SK-N-SH (cell line): ENCODE measurements at regions not wholly inside any gene's neighbourhood (a gene's known extent, or its start where the extent isn't known, plus 50 kb on each side); places are given as distances from the start of the nearest gene placed in this dataset.

Experiments
- CTCF ChIA-PET: fragments of 300-600, 350-600 bp; formaldehyde crosslinking; extraction: SDS; loops from one replicate; lab custom pipeline; 2021; lab: Yijun Ruan, JAX
- POLR2A ChIA-PET: fragments of 350-600 bp; sonication (Branson Sonifier 250); formaldehyde crosslinking; extraction: SDS; loops from one replicate; lab custom pipeline; 2020; ENCODE audit warnings: antibody characterized with exemption, inconsistent platforms; lab: Yijun Ruan, JAX
- DNase-seq: peaks from one replicate; pipeline ENCODE4 v3.0.0; 2012
- H2AFZ ChIP-seq: fragments of 200-600 bp; sonication (generic); 2 replicates; pipeline ENCODE4 v1.8.1; 2016; ENCODE audit warnings: antibody characterized with exemption, mild to moderate bottlenecking, low read depth
- H3F3A ChIP-seq: fragments of 200-600 bp; sonication (generic); replicated peaks from 2 replicates; pipeline ENCODE3; 2016; ENCODE audit warnings: antibody characterized with exemption, mild to moderate bottlenecking; ENCODE audit not compliant: insufficient read depth
- H3K27ac ChIP-seq, 2 experiments: fragments of 200-500 bp in 1 of 2; fragments of 200-600 bp in 1 of 2; sonication (Bioruptor generic) in 1 of 2; sonication (generic), shearing (Covaris generic) in 1 of 2; 2 replicates each; pipeline versions ENCODE4 v1.5.1 to v1.6.1; 2014 to 2016; ENCODE audit warnings: low read depth in 2 of 2, inconsistent platforms in 1 of 2, low read length in 1 of 2, mild to moderate bottlenecking in 1 of 2, mixed read lengths in 1 of 2
- H3K27me3 ChIP-seq: fragments of 200-600 bp; sonication (generic), shearing (Covaris generic); 2 replicates; pipeline ENCODE4 v1.6.1; 2016; ENCODE audit warnings: mixed run types; ENCODE audit not compliant: insufficient read depth
- H3K36me3 ChIP-seq, 2 experiments: fragments of 200-500 bp in 1 of 2; fragments of 200-600 bp in 1 of 2; sonication (Bioruptor generic) in 1 of 2; sonication (generic) in 1 of 2; replicated peaks in 1 of 2; 2 replicates each; pipeline versions ENCODE3 to v1.5.1; 2014 to 2016; ENCODE audit warnings: low read length in 1 of 2, mild to moderate bottlenecking in 1 of 2; ENCODE audit not compliant: insufficient read depth in 2 of 2, control insufficient read depth in 1 of 2
- H3K4me1 ChIP-seq, 2 experiments: fragments of 200-500 bp in 1 of 2; fragments of 200-600 bp in 1 of 2; sonication (Bioruptor generic) in 1 of 2; sonication (generic), shearing (Covaris generic) in 1 of 2; 2 replicates each; pipeline versions ENCODE4 v1.5.1 to v1.6.1; 2014 to 2016; ENCODE audit warnings: low read depth in 1 of 2, low read length in 1 of 2, mixed run types in 1 of 2; ENCODE audit not compliant: insufficient read depth in 2 of 2, control insufficient read depth in 1 of 2
- H3K4me2 ChIP-seq: fragments of 200-600 bp; sonication (generic), shearing (Covaris generic); 2 replicates; pipeline ENCODE4 v1.6.1; 2017; ENCODE audit warnings: mixed run types
- H3K4me3 ChIP-seq, 2 experiments: fragments of 200-500 bp in 1 of 2; fragments of 200-600 bp in 1 of 2; sonication (Bioruptor generic) in 1 of 2; sonication (generic), shearing (Covaris generic) in 1 of 2; 2 replicates each; pipeline versions ENCODE4 v1.5.1 to v1.8.1; 2014 to 2016; ENCODE audit warnings: low read depth in 2 of 2, inconsistent platforms in 1 of 2, low read length in 1 of 2, mild to moderate bottlenecking in 1 of 2, mixed read lengths in 1 of 2, moderate library complexity in 1 of 2
- H3K79me2 ChIP-seq: fragments of 200-600 bp; sonication (generic); 2 replicates; pipeline ENCODE4 v1.8.1; 2017; ENCODE audit warnings: mild to moderate bottlenecking; ENCODE audit not compliant: insufficient read depth
- H3K9ac ChIP-seq: fragments of 200-600 bp; sonication (generic); 2 replicates; pipeline ENCODE4 v1.6.1; 2017; ENCODE audit warnings: mixed run types
- H3K9me2 ChIP-seq: fragments of 200-600 bp; sonication (generic); 2 replicates; pipeline ENCODE4 v1.6.1; 2017; ENCODE audit warnings: mixed run types
- H3K9me3 ChIP-seq: fragments of 200-600 bp; sonication (generic); 2 replicates; pipeline ENCODE4 v1.6.1; 2017; ENCODE audit warnings: mixed run types, mild to moderate bottlenecking, moderate library complexity
- H4K20me1 ChIP-seq: fragments of 200-600 bp; sonication (generic); 2 replicates; pipeline ENCODE4 v1.6.1; 2017; ENCODE audit warnings: mild to moderate bottlenecking, mixed run types; ENCODE audit not compliant: insufficient read depth
- ELF1 ChIP-seq: IDR thresholded peaks from 2 replicates; pipeline ENCODE4 v1.4.0; 2012
- GATA2 ChIP-seq: sonication (generic); formaldehyde crosslinking; IDR thresholded peaks from 2 replicates; pipeline ENCODE4 v1.5.0; 2020; ENCODE audit warnings: mild to moderate bottlenecking, missing genetic modification reagents
- JUND ChIP-seq: IDR thresholded peaks from 2 replicates; pipeline ENCODE4 v1.4.0; 2012
- NFIC ChIP-seq: IDR thresholded peaks from 2 replicates; pipeline ENCODE4 v1.4.0; 2012; ENCODE audit warnings: borderline replicate concordance
- RAD21 ChIP-seq: IDR thresholded peaks from 2 replicates; pipeline ENCODE4 v1.6.1; 2012; ENCODE audit warnings: mild to moderate bottlenecking, low read length
- RFX5 ChIP-seq: IDR thresholded peaks from 2 replicates; pipeline ENCODE4 v1.6.1; 2012; ENCODE audit warnings: mild to moderate bottlenecking, improper control_type of control experiment, low read length
- SIN3A ChIP-seq: IDR thresholded peaks from 2 replicates; pipeline ENCODE4 v1.6.1; 2012; ENCODE audit warnings: low read depth, mild to moderate bottlenecking, low read length, moderate library complexity, borderline replicate concordance
- TEAD4 ChIP-seq: IDR thresholded peaks from 2 replicates; pipeline ENCODE4 v1.4.0; 2012; ENCODE audit warnings: mild to moderate bottlenecking, borderline replicate concordance; ENCODE audit not compliant: insufficient read depth
- YY1 ChIP-seq: IDR thresholded peaks from 2 replicates; pipeline ENCODE4 v1.4.0; 2012; ENCODE audit warnings: low read depth, mild to moderate bottlenecking
- WGBS: methylation state at CpG from one replicate; pipeline ENCODE4 v1.1.6; 2017; ENCODE audit warnings: low lambda C conversion rate; 5-methylcytosine and 5-hydroxymethylcytosine counted together
- TF ChIP-seq, protein P1 (sequence below): IDR thresholded peaks from 2 replicates; pipeline ENCODE4 v1.6.1; 2012; ENCODE audit warnings: mild to moderate bottlenecking, low read depth, low read length, moderate library complexity
- TF ChIP-seq, protein P2 (sequence below): IDR thresholded peaks from 2 replicates; pipeline ENCODE4 v1.4.0; 2012; ENCODE audit warnings: low read depth, borderline replicate concordance
- TF ChIP-seq, protein P3 (sequence below): fragments of 150-350 bp; IDR thresholded peaks from 2 replicates; pipeline ENCODE4 v1.6.1; 2016; ENCODE audit warnings: mild to moderate bottlenecking, low read depth, low read length
- TF ChIP-seq, protein P4 (sequence below): IDR thresholded peaks from 2 replicates; pipeline ENCODE4 v1.4.0; 2012; ENCODE audit warnings: low read depth
- TF ChIP-seq, protein P5 (sequence below): fragments of 150-350 bp; IDR thresholded peaks from 2 replicates; pipeline ENCODE4 v1.6.1; 2017; ENCODE audit warnings: antibody characterized with exemption, low read length, low read depth, borderline replicate concordance

DNA sequence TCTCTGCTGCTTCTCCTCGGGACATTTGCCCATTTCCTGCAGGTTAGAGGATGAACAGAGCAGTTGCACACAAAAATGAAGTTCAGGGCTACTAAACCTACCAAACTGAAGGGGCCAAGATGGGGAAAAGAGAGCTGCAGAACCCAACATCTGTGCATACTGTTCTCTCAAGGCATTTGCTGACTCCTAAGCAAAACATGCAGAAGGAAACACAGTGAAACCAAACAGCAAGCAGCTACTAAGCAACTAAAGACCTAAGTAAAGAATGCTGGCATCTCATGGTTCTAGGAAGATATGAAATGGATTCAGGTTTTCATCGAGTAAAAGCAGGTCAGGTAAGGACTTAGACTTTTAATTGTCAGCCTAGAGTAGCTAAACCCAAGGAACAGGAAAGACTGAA lies 111.9 kb upstream of the SYT4 start:
- no peak for DNase-seq

More for the DNA sequence above, 111.9 kb upstream of the SYT4 start:
- POLR2A ChIA-PET: no interaction called here
- H3K79me2 ChIP-seq: no peaks in the 10 kb centered on the region
- H4K20me1 ChIP-seq: no peaks in the 10 kb centered on the region
- no peak for TF ChIP-seq TEAD4
- TF ChIP-seq, protein P1, sequence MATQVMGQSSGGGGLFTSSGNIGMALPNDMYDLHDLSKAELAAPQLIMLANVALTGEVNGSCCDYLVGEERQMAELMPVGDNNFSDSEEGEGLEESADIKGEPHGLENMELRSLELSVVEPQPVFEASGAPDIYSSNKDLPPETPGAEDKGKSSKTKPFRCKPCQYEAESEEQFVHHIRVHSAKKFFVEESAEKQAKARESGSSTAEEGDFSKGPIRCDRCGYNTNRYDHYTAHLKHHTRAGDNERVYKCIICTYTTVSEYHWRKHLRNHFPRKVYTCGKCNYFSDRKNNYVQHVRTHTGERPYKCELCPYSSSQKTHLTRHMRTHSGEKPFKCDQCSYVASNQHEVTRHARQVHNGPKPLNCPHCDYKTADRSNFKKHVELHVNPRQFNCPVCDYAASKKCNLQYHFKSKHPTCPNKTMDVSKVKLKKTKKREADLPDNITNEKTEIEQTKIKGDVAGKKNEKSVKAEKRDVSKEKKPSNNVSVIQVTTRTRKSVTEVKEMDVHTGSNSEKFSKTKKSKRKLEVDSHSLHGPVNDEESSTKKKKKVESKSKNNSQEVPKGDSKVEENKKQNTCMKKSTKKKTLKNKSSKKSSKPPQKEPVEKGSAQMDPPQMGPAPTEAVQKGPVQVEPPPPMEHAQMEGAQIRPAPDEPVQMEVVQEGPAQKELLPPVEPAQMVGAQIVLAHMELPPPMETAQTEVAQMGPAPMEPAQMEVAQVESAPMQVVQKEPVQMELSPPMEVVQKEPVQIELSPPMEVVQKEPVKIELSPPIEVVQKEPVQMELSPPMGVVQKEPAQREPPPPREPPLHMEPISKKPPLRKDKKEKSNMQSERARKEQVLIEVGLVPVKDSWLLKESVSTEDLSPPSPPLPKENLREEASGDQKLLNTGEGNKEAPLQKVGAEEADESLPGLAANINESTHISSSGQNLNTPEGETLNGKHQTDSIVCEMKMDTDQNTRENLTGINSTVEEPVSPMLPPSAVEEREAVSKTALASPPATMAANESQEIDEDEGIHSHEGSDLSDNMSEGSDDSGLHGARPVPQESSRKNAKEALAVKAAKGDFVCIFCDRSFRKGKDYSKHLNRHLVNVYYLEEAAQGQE: no peak
- TF ChIP-seq GATA2: no peak
- TF ChIP-seq YY1: no peak
- no peak for TF ChIP-seq ELF1
- TF ChIP-seq NFIC: no peak
- TF ChIP-seq, protein P2, sequence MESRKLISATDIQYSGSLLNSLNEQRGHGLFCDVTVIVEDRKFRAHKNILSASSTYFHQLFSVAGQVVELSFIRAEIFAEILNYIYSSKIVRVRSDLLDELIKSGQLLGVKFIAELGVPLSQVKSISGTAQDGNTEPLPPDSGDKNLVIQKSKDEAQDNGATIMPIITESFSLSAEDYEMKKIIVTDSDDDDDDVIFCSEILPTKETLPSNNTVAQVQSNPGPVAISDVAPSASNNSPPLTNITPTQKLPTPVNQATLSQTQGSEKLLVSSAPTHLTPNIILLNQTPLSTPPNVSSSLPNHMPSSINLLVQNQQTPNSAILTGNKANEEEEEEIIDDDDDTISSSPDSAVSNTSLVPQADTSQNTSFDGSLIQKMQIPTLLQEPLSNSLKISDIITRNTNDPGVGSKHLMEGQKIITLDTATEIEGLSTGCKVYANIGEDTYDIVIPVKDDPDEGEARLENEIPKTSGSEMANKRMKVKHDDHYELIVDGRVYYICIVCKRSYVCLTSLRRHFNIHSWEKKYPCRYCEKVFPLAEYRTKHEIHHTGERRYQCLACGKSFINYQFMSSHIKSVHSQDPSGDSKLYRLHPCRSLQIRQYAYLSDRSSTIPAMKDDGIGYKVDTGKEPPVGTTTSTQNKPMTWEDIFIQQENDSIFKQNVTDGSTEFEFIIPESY: no peak
- TF ChIP-seq SIN3A: no peak
- no peak for TF ChIP-seq RFX5
- TF ChIP-seq, protein P3, sequence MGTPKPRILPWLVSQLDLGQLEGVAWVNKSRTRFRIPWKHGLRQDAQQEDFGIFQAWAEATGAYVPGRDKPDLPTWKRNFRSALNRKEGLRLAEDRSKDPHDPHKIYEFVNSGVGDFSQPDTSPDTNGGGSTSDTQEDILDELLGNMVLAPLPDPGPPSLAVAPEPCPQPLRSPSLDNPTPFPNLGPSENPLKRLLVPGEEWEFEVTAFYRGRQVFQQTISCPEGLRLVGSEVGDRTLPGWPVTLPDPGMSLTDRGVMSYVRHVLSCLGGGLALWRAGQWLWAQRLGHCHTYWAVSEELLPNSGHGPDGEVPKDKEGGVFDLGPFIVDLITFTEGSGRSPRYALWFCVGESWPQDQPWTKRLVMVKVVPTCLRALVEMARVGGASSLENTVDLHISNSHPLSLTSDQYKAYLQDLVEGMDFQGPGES: no peak
- TF ChIP-seq, protein P4, sequence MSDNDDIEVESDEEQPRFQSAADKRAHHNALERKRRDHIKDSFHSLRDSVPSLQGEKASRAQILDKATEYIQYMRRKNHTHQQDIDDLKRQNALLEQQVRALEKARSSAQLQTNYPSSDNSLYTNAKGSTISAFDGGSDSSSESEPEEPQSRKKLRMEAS: no peak
- TF ChIP-seq, protein P5, sequence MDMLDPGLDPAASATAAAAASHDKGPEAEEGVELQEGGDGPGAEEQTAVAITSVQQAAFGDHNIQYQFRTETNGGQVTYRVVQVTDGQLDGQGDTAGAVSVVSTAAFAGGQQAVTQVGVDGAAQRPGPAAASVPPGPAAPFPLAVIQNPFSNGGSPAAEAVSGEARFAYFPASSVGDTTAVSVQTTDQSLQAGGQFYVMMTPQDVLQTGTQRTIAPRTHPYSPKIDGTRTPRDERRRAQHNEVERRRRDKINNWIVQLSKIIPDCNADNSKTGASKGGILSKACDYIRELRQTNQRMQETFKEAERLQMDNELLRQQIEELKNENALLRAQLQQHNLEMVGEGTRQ: no peak
- TF ChIP-seq JUND: no peak
- no peak for TF ChIP-seq RAD21
- TF ChIP-seq, all 33 proteins: peak for 0
- H3K9ac ChIP-seq: no peak overlapping the region
- H3K4me3 ChIP-seq: no peak overlapping the region
- H3K27me3 ChIP-seq: no peaks in the 10 kb centered on the region
- H3K9me2 ChIP-seq: no peaks in the 10 kb centered on the region
- CTCF ChIA-PET: interaction anchor here (1.1 to 2.2 kb wide), 3 partner anchors 118 to 1275 kb away, joined by 3 to 6 read pairs (median 4); no protein-coding TSS in a partner anchor
- no peaks in the 10 kb centered on the region for H3F3A ChIP-seq
- H2AFZ ChIP-seq: no peak overlapping the region
- H3K4me2 ChIP-seq: no peak overlapping the region
- no peaks in the 10 kb centered on the region for H3K9me3 ChIP-seq
- no peak overlapping the region for H3K27ac ChIP-seq
- no peaks in the 10 kb centered on the region for H3K36me3 ChIP-seq
- no peaks in the 10 kb centered on the region; a peak in 2 of 4 replicates for H3K4me1 ChIP-seq
- WGBS: 44% methylated on average over 2 of the region's 2 CpGs
